Left lung (tissue), 4 donors: ENCODE measurements at regions not wholly inside any gene's neighbourhood (a gene's known extent, or its start where the extent isn't known, plus 50 kb on each side); places are given as distances from the start of the nearest gene placed in this dataset.

Source experiments
- ATAC-seq: fragments of 200-7000 bp; cut with Tn5 transposase; one replicate; pipeline ENCODE4 v1.9.1; 2020; ENCODE audit warnings: moderate library complexity
- DNase-seq, 4 donors: peaks; one replicate each; pipeline ENCODE4 v3.0.0-alpha.2; 2013 to 2020
- H3K27ac ChIP-seq, 2 donors: fragments of 200-600 bp; sonication (generic) in 1 of 2; one replicate each; pipeline versions ENCODE4 v1.5.0 to v1.8.0; 2020 to 2021
- H3K27me3 ChIP-seq, 2 donors: fragments of 200-600 bp; sonication (generic) in 1 of 2; one replicate each; pipeline versions ENCODE4 v1.5.0 to v1.8.0; 2020 to 2021
- H3K36me3 ChIP-seq, 2 donors: fragments of 200-600 bp; sonication (generic) in 1 of 2; one replicate each; pipeline versions ENCODE4 v1.5.0 to v1.8.0; 2020 to 2021
- H3K4me1 ChIP-seq, 2 donors: fragments of 200-600 bp; one replicate each; pipeline ENCODE4 v1.8.0; 2021
- H3K4me3 ChIP-seq, 2 donors: fragments of 200-600 bp; sonication (generic) in 1 of 2; one replicate each; pipeline versions ENCODE4 v1.5.0 to v1.8.0; 2020 to 2021; ENCODE audit warnings: mild to moderate bottlenecking in 1 of 2
- H3K9me3 ChIP-seq, 2 donors: fragments of 200-600 bp; sonication (generic) in 1 of 2; one replicate each; pipeline versions ENCODE4 v1.5.0 to v1.8.0; 2020 to 2021
- CTCF ChIP-seq, 2 donors: fragments of 200-600 bp; sonication (generic) in 1 of 2; IDR thresholded peaks; one replicate each; pipeline versions ENCODE4 v1.5.0 to v1.8.0; 2021; ENCODE audit warnings: antibody characterized with exemption in 2 of 2
- intact Hi-C, 2 donors: fragments of 100-400 bp; cut with DNase I; formaldehyde crosslinking; loops; one replicate each; pipeline versions ENCODE4 v1.11.2 to v1.14.2; 2022
- donor health status: DM: no; HTN: yes; CAD: no.
- donor health status: DM: no; HTN: no; CAD: no.

GRCh38 chr4:19010761-19011160 lies 989.2 kb upstream of the LCORL start:
- no peak for TF ChIP-seq CTCF (IDR thresholded peaks at IDR 0.05)
- ATAC-seq (no peak), DNase-seq (no peak)
- Histone ChIP-seq H3K27me3 (no peaks in the 10 kb centered on the region), H3K27ac (no peak overlapping the region), H3K36me3 (no peaks in the 10 kb centered on the region), H3K4me3 (no peak overlapping the region), H3K9me3 (peaks cover 0 to 2% of the 10 kb centered on the region in 2 donors), H3K4me1 (no peaks in the 10 kb centered on the region)
- intact Hi-C loops: no loop called here

- no peaks in the 10 kb centered on the region for H3K36me3 ChIP-seq
- H3K9me3 ChIP-seq: peaks cover 0 to 2% of the 10 kb centered on the region in 2 donors
- H3K27me3 ChIP-seq: no peaks in the 10 kb centered on the region
- TF ChIP-seq CTCF (IDR thresholded peaks at IDR 0.05): no peak
- ATAC-seq: no peak
- intact Hi-C loops: no loop called here
- no peak overlapping the region for H3K4me3 ChIP-seq
- no peaks in the 10 kb centered on the region for H3K4me1 ChIP-seq
- H3K27ac ChIP-seq: no peak overlapping the region
- DNase-seq: no peak
Measured at GRCh38 chr4:19009881-19010280, 988.3 kb upstream of the LCORL start.

- Histone ChIP-seq H3K27me3 (no peaks in the 10 kb centered on the region), H3K4me3 (no peak overlapping the region), H3K4me1 (no peaks in the 10 kb centered on the region), H3K9me3 (peaks cover 0 to 9% of the 10 kb centered on the region in 2 donors), H3K27ac (no peak overlapping the region), H3K36me3 (no peaks in the 10 kb centered on the region)
- intact Hi-C loops: no loop called here
- DNase-seq (no peak), ATAC-seq (no peak)
- TF ChIP-seq CTCF (IDR thresholded peaks at IDR 0.05): no peak
Measured at GRCh38 chr4:19005211-19005610, 983.7 kb upstream of the LCORL start.

- Histone ChIP-seq H3K4me1 (no peaks in the 10 kb centered on the region), H3K4me3 (no peak overlapping the region), H3K9me3 (peaks cover 0 to 21% of the 10 kb centered on the region in 2 donors), H3K27me3 (no peaks in the 10 kb centered on the region), H3K27ac (no peak overlapping the region), H3K36me3 (no peaks in the 10 kb centered on the region)
- no peak for DNase-seq
- intact Hi-C loops: no loop called here
- no peak for TF ChIP-seq CTCF (IDR thresholded peaks at IDR 0.05)
- no peak for ATAC-seq
Measured at GRCh38 chr4:19002170-19002569, 980.6 kb upstream of the LCORL start.

GRCh38 chr4:18999595-18999994 lies 978.0 kb upstream of the LCORL start:
- Histone ChIP-seq H3K9me3 (peaks cover 0 to 24% of the 10 kb centered on the region in 2 donors), H3K36me3 (no peaks in the 10 kb centered on the region), H3K4me1 (no peaks in the 10 kb centered on the region), H3K27me3 (no peaks in the 10 kb centered on the region), H3K4me3 (no peak overlapping the region), H3K27ac (no peak overlapping the region)
- ATAC-seq (no peak), DNase-seq (no peak)
- intact Hi-C loops: no loop called here
- no peak for TF ChIP-seq CTCF (IDR thresholded peaks at IDR 0.05)
